Right lobe of liver (tissue), 4 donors: ENCODE measurements at regions not wholly inside any gene's neighbourhood (a gene's known extent, or its start where the extent isn't known, plus 50 kb on each side); places are given as distances from the start of the nearest gene placed in this dataset.

Experiments used
- CTCF ChIP-seq, 4 donors: fragments of 200-600 bp in 3 of 4; fragments of 450-650 bp in 1 of 4; IDR thresholded peaks; one replicate each; pipeline versions ENCODE4 v1.5.1 to v1.8.0; 2016 to 2022; ENCODE audit warnings: antibody characterized with exemption in 4 of 4, mild to moderate bottlenecking in 2 of 4
- POLR2A ChIP-seq: fragments of 450-650 bp; IDR thresholded peaks from one replicate; pipeline ENCODE4 v1.6.1; 2017; ENCODE audit warnings: antibody characterized with exemption, mild to moderate bottlenecking
- donor health status: DM: no; HTN: no; CAD: no.
- donor health status: DM: no; HTN: no; CAD: no.
- donor health status: DM: no; HTN: yes; CAD: no.

GRCh38 chr22:48365386-48365785 lies 1462.3 kb downstream of the BRD1 start:
- TF ChIP-seq CTCF (IDR thresholded peaks at IDR 0.05) (no peak), POLR2A (no peak)
